Fibroblast of lung (primary cell): ENCODE measurements at regions not wholly inside any gene's neighbourhood (a gene's known extent, or its start where the extent isn't known, plus 50 kb on each side); places are given as distances from the start of the nearest gene placed in this dataset.

ENCODE experiments used
- DNase-seq, 2 donors: peaks; one replicate each; pipeline versions ENCODE4 v3.0.0 to v3.0.0-alpha.2; 2010; ENCODE audit warnings: low read depth in 2 of 2
- H2AFZ ChIP-seq: 2 replicates; pipeline ENCODE4 v1.5.1; 2012; ENCODE audit warnings: low read length, control low read depth, inconsistent platforms
- H3K27ac ChIP-seq: 2 replicates; pipeline ENCODE4 v1.5.1; 2011; ENCODE audit warnings: low read length, control low read depth; ENCODE audit not compliant: insufficient read depth
- H3K27me3 ChIP-seq: 2 replicates; pipeline ENCODE4 v1.5.1; 2011; ENCODE audit warnings: mild to moderate bottlenecking, low read length; ENCODE audit not compliant: control insufficient read depth, insufficient read depth
- H3K36me3 ChIP-seq: 2 replicates; pipeline ENCODE4 v1.5.1; 2011; ENCODE audit warnings: low read length; ENCODE audit not compliant: control insufficient read depth, insufficient read depth
- H3K4me1 ChIP-seq: 2 replicates; pipeline ENCODE4 v1.5.1; 2011; ENCODE audit warnings: low read length; ENCODE audit not compliant: control insufficient read depth, insufficient read depth; ENCODE audit errors: extremely low read depth
- H3K4me2 ChIP-seq: 2 replicates; pipeline ENCODE4 v1.5.1; 2011; ENCODE audit warnings: low read length, control low read depth; ENCODE audit not compliant: insufficient read depth; ENCODE audit errors: extremely low read depth
- H3K4me3 ChIP-seq, 4 experiments: fragments of 200-600 bp in 1 of 4; sonication (generic) in 1 of 4; replicated peaks in 1 of 4; 2 replicates each; pipeline ENCODE4 v1.5.1; 2011 to 2016; ENCODE audit warnings: low read length in 4 of 4, low read depth in 3 of 4, mild to moderate bottlenecking in 3 of 4, control low read depth in 2 of 4, inconsistent platforms in 1 of 4, mixed read lengths in 1 of 4; ENCODE audit not compliant: insufficient read depth in 1 of 4; ENCODE audit errors: control extremely low read depth in 1 of 4
- H3K79me2 ChIP-seq: 2 replicates; pipeline ENCODE4 v1.5.1; 2012; ENCODE audit warnings: mild to moderate bottlenecking, low read length, inconsistent platforms; ENCODE audit not compliant: control insufficient read depth, insufficient read depth
- H3K9ac ChIP-seq: 2 replicates; pipeline ENCODE4 v1.5.1; 2011; ENCODE audit warnings: mild to moderate bottlenecking, low read length, control low read depth; ENCODE audit not compliant: insufficient read depth
- H3K9me3 ChIP-seq: 2 replicates; pipeline ENCODE4 v1.5.1; 2012; ENCODE audit warnings: low read depth, low read length; ENCODE audit not compliant: control insufficient read depth, insufficient read depth
- H4K20me1 ChIP-seq: 2 replicates; pipeline ENCODE4 v1.5.1; 2011; ENCODE audit warnings: low read length; ENCODE audit not compliant: control insufficient read depth, insufficient read depth; ENCODE audit errors: extremely low read depth
- CTCF ChIP-seq, 2 donors: IDR thresholded peaks in 1 of 2; conservative IDR thresholded peaks in 1 of 2; 1 replicate in 1 of 2; 2 replicates in 1 of 2; pipeline ENCODE4 v1.5.1; 2011 to 2012; ENCODE audit warnings: low read length in 2 of 2, control low read depth in 1 of 2, inconsistent platforms in 1 of 2, low read depth in 1 of 2, mild to moderate bottlenecking in 1 of 2
- EZH2 ChIP-seq: IDR thresholded peaks from 2 replicates; pipeline ENCODE4 v1.5.1; 2012; ENCODE audit warnings: low read length, control low read depth, mild to moderate bottlenecking; ENCODE audit errors: missing control alignments

- Histone ChIP-seq H3K79me2 (no peaks in the 10 kb centered on the region), H3K27me3 (no peaks in the 10 kb centered on the region), H3K9me3 (no peaks in the 10 kb centered on the region), H4K20me1 (no peaks in the 10 kb centered on the region), H3K9ac (no peak overlapping the region), H2AFZ (no peak overlapping the region), H3K4me3 (no peak overlapping the region), H3K36me3 (no peaks in the 10 kb centered on the region), H3K4me1 (no peaks in the 10 kb centered on the region), H3K27ac (no peak overlapping the region), H3K4me2 (no peak overlapping the region)
- no peak for TF ChIP-seq CTCF (conservative IDR thresholded peaks at IDR 0.05 in 1 of 2, IDR thresholded peaks at IDR 0.05 in 1 of 2; ENCODE audit: low read depth in 1 of 2, low read length in 2 of 2)
- TF ChIP-seq EZH2, result no peak
- DNase-seq, result no peak
These were observed 101.4 kb downstream of the UQCRFS1 start for GRCh38 chr19:29111576-29111975.

DNA sequence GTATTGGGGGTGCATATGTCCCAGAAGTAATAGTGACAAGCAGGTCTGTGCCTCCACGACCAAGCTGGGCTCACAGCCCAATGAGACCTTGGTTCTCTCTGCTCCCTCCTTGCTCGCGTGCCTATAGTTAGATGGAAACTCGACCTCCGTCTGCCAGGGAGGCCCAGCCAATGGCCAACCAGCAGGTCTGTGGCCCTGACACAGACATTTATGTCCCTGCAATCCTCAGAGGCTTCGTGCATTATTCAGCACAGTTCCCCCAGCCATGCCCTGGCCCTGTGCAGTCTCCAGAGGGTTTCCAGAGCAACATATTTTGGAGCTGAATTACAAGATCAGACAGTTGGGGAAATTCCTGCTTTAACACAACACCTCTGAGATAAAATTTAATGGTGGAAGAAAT is 105.1 kb downstream of the UQCRFS1 start:
- no peak overlapping the region for H3K9ac ChIP-seq
- no peaks in the 10 kb centered on the region for H3K79me2 ChIP-seq
- no peaks in the 10 kb centered on the region for H3K27me3 ChIP-seq
- no peaks in the 10 kb centered on the region for H3K4me1 ChIP-seq
- H3K4me2 ChIP-seq, result no peak overlapping the region
- H4K20me1 ChIP-seq, result no peaks in the 10 kb centered on the region
- H3K4me3 ChIP-seq, result no peak overlapping the region
- no peaks in the 10 kb centered on the region for H3K36me3 ChIP-seq
- TF ChIP-seq CTCF (conservative IDR thresholded peaks at IDR 0.05 in 1 of 2, IDR thresholded peaks at IDR 0.05 in 1 of 2; ENCODE audit: low read depth in 1 of 2, low read length in 2 of 2) (no peak), EZH2 (no peak)
- peaks cover 2% of the 10 kb centered on the region for H3K9me3 ChIP-seq
- no peak overlapping the region for H3K27ac ChIP-seq
- no peak overlapping the region for H2AFZ ChIP-seq
- no peak for DNase-seq

GRCh38 chr19:29106346-29106885 is 106.5 kb downstream of the UQCRFS1 start:
- Histone ChIP-seq H3K9ac (no peak overlapping the region), H3K36me3 (no peaks in the 10 kb centered on the region), H2AFZ (no peak overlapping the region), H3K9me3 (peaks cover 2% of the 10 kb centered on the region), H3K79me2 (no peaks in the 10 kb centered on the region), H3K4me2 (no peak overlapping the region), H3K4me1 (no peaks in the 10 kb centered on the region), H4K20me1 (no peaks in the 10 kb centered on the region), H3K27me3 (no peaks in the 10 kb centered on the region), H3K4me3 (no peak overlapping the region), H3K27ac (no peak overlapping the region)
- DNase-seq, result no peak
- TF ChIP-seq EZH2 (no peak), CTCF (conservative IDR thresholded peaks at IDR 0.05 in 1 of 2, IDR thresholded peaks at IDR 0.05 in 1 of 2; ENCODE audit: low read depth in 1 of 2, low read length in 2 of 2) (no peak)
